IMR-90 (cell line): ENCODE measurements at regions not wholly inside any gene's neighbourhood (a gene's known extent, or its start where the extent isn't known, plus 50 kb on each side); places are given as distances from the start of the nearest gene placed in this dataset.

Source experiments
- ATAC-seq: fragments of 200-7000 bp; cut with Tn5 transposase; 2 replicates; pipeline ENCODE4 v1.9.1; 2020; ENCODE audit warnings: low read depth, mild to moderate bottlenecking, moderate library complexity
- BruUV-seq: library from RNA; stranded (reverse); fragments of 400-500 nt; replicated peaks from 2 replicates; lab custom pipeline; 2021; lab: Mats Ljungman, UMichigan
- CTCF ChIA-PET: fragments of 300-600 bp; formaldehyde crosslinking; extraction: SDS; loops from one replicate; lab custom pipeline; 2021; ENCODE audit warnings: antibody characterized with exemption; lab: Yijun Ruan, JAX
- POLR2A ChIA-PET: fragments of 300-600 bp; sonication (Branson Sonifier 250); formaldehyde crosslinking; loops from one replicate; lab custom pipeline; 2022; ENCODE audit warnings: antibody characterized with exemption; ENCODE audit not compliant: unreplicated experiment; lab: Charles Lee
- DNase-seq: peaks from one replicate; pipeline ENCODE4 v3.0.0; 2013
- H2AFZ ChIP-seq: replicated peaks from 2 replicates; pipeline ENCODE3; 2013; ENCODE audit warnings: low read length, mild to moderate bottlenecking; ENCODE audit not compliant: poor library complexity
- H2AK5ac ChIP-seq: 2 replicates; pipeline ENCODE4 v1.6.1; 2013; ENCODE audit warnings: low read depth, low read length, inconsistent platforms
- H2AK9ac ChIP-seq: replicated peaks from 2 replicates; pipeline ENCODE3; 2013; ENCODE audit warnings: mild to moderate bottlenecking, low read depth, low read length, moderate library complexity; ENCODE audit not compliant: poor library complexity
- H2BK120ac ChIP-seq: 2 replicates; pipeline ENCODE4 v1.6.1; 2013; ENCODE audit warnings: low read depth, low read length, inconsistent platforms
- H2BK15ac ChIP-seq: 3 replicates; pipeline ENCODE4 v1.6.1; 2013; ENCODE audit warnings: low read depth, low read length, inconsistent platforms
- H2BK20ac ChIP-seq: 2 replicates; pipeline ENCODE4 v1.6.1; 2013; ENCODE audit warnings: low read depth, mild to moderate bottlenecking, inconsistent platforms, low read length, moderate library complexity
- H2BK5ac ChIP-seq: 2 replicates; pipeline ENCODE4 v1.6.1; 2013; ENCODE audit warnings: mild to moderate bottlenecking, low read depth, low read length, inconsistent platforms; ENCODE audit not compliant: poor library complexity, severe bottlenecking
- H3K14ac ChIP-seq: replicated peaks from 2 replicates; pipeline ENCODE4 v1.6.1; 2013; ENCODE audit warnings: low read depth, low read length, inconsistent platforms
- H3K18ac ChIP-seq: 2 replicates; pipeline ENCODE4 v1.6.1; 2013; ENCODE audit warnings: low read depth, low read length, control low read depth
- H3K23ac ChIP-seq: 2 replicates; pipeline ENCODE4 v1.6.1; 2013; ENCODE audit warnings: low read depth, low read length, inconsistent platforms
- H3K27ac ChIP-seq: 2 replicates; pipeline ENCODE4 v1.5.1; 2013; ENCODE audit warnings: mild to moderate bottlenecking, control low read depth, low read length; ENCODE audit not compliant: insufficient read depth
- H3K27me3 ChIP-seq: 2 replicates; pipeline ENCODE4 v1.6.1; 2013; ENCODE audit warnings: low read length; ENCODE audit not compliant: control insufficient read depth, insufficient read depth
- H3K36me3 ChIP-seq: 2 replicates; pipeline ENCODE4 v1.6.1; 2013; ENCODE audit warnings: low read length, mixed read lengths; ENCODE audit not compliant: control insufficient read depth, insufficient read depth
- H3K4ac ChIP-seq: 2 replicates; pipeline ENCODE4 v1.6.1; 2013; ENCODE audit warnings: low read depth, low read length, inconsistent platforms
- H3K4me1 ChIP-seq: 2 replicates; pipeline ENCODE4 v1.6.1; 2013; ENCODE audit warnings: low read length, mixed read lengths; ENCODE audit not compliant: control insufficient read depth, insufficient read depth
- H3K4me2 ChIP-seq: 2 replicates; pipeline ENCODE4 v1.6.1; 2013; ENCODE audit warnings: low read depth, mild to moderate bottlenecking, control low read depth, low read length, moderate library complexity
- H3K4me3 ChIP-seq: 2 replicates; pipeline ENCODE4 v1.5.1; 2013; ENCODE audit warnings: low read depth, mild to moderate bottlenecking, control low read depth, low read length, moderate library complexity; ENCODE audit not compliant: insufficient read depth
- H3K56ac ChIP-seq: 2 replicates; pipeline ENCODE4 v1.6.1; 2013; ENCODE audit warnings: low read length, inconsistent platforms; ENCODE audit not compliant: insufficient read depth; ENCODE audit errors: extremely low read depth
- H3K79me1 ChIP-seq, 2 experiments: 2 replicates each; pipeline ENCODE4 v1.6.1; 2013; ENCODE audit warnings: low read length in 2 of 2, inconsistent platforms in 1 of 2, low read depth in 1 of 2
- H3K9ac ChIP-seq: 2 replicates; pipeline ENCODE4 v1.6.1; 2013; ENCODE audit warnings: low read depth, low read length, control low read depth
- H3K9me1 ChIP-seq: 2 replicates; pipeline ENCODE4 v1.6.1; 2013; ENCODE audit warnings: low read length, inconsistent platforms; ENCODE audit not compliant: insufficient read depth
- H3K9me3 ChIP-seq: 2 replicates; pipeline ENCODE4 v1.6.1; 2013; ENCODE audit warnings: low read length; ENCODE audit not compliant: control insufficient read depth, insufficient read depth
- H4K20me1 ChIP-seq: 2 replicates; pipeline ENCODE4 v1.6.1; 2013; ENCODE audit warnings: low read length, inconsistent platforms; ENCODE audit not compliant: insufficient read depth
- H4K5ac ChIP-seq: 2 replicates; pipeline ENCODE4 v1.6.1; 2013; ENCODE audit warnings: mild to moderate bottlenecking, low read depth, low read length, control low read depth
- H4K8ac ChIP-seq, 2 experiments: 2 replicates each; pipeline ENCODE4 v1.6.1; 2013; ENCODE audit warnings: low read depth in 2 of 2, low read length in 2 of 2, control low read depth in 1 of 2, inconsistent platforms in 1 of 2
- H4K91ac ChIP-seq: 2 replicates; pipeline ENCODE4 v1.6.1; 2013; ENCODE audit warnings: low read depth, low read length, inconsistent platforms; ENCODE audit not compliant: insufficient read depth
- BHLHE40 ChIP-seq: fragments of 150-350 bp; IDR thresholded peaks from 2 replicates; pipeline ENCODE4 v1.6.1; 2016; ENCODE audit warnings: mild to moderate bottlenecking, low read depth, low read length
- CHD1 ChIP-seq: IDR thresholded peaks from 2 replicates; pipeline ENCODE4 v1.6.1; 2012; ENCODE audit warnings: low read depth, low read length, improper control_type of control experiment
- FOS ChIP-seq: fragments of 150-350 bp; IDR thresholded peaks from 2 replicates; pipeline ENCODE4 v1.6.1; 2016; ENCODE audit warnings: low read depth, low read length
- MXI1 ChIP-seq: IDR thresholded peaks from 2 replicates; pipeline ENCODE4 v1.6.1; 2012; ENCODE audit warnings: low read depth, mild to moderate bottlenecking, low read length, moderate library complexity, borderline replicate concordance
- NFE2L2 ChIP-seq: fragments of 150-350 bp; IDR thresholded peaks from 2 replicates; pipeline ENCODE4 v1.6.1; 2016; ENCODE audit warnings: low read depth, mild to moderate bottlenecking, low read length
- POLR2A ChIP-seq: IDR thresholded peaks from 2 replicates; pipeline ENCODE4 v1.6.1; 2012; ENCODE audit warnings: mild to moderate bottlenecking, low read depth, low read length
- RCOR1 ChIP-seq: IDR thresholded peaks from 2 replicates; pipeline ENCODE4 v1.6.1; 2012; ENCODE audit warnings: mild to moderate bottlenecking, low read length, improper control_type of control experiment; ENCODE audit not compliant: insufficient replicate concordance
- RFX5 ChIP-seq: IDR thresholded peaks from 2 replicates; pipeline ENCODE4 v1.8.0; 2012; ENCODE audit warnings: low read depth, mild to moderate bottlenecking, low read length, moderate library complexity
- SMC3 ChIP-seq: fragments of 150-350 bp; IDR thresholded peaks from 2 replicates; pipeline ENCODE4 v1.6.1; 2016; ENCODE audit warnings: low read depth, mild to moderate bottlenecking, antibody characterized with exemption, low read length, moderate library complexity
- dilution Hi-C: fragments of 300-500 bp; cut with HindIII; formaldehyde crosslinking; loops from one replicate; pipeline ENCODE4 v1.14.3; 2018; ENCODE audit warnings: low sequenced_read_pairs; ENCODE audit not compliant: unreplicated experiment
- in situ Hi-C: fragments of 300-500 bp; cut with MboI; formaldehyde crosslinking; loops from 3 replicates; pipeline ENCODE4 v1.14.3; 2019; ENCODE audit warnings: low sequenced_read_pairs, inconsistent platforms, mixed read lengths
- intact Hi-C: fragments of 100-400 bp; cut with micrococcal nuclease; formaldehyde crosslinking; loops from 2 replicates; pipeline ENCODE4 v1.10.0; 2022
- TF ChIP-seq, protein P1 (sequence below): fragments of 150-350 bp; IDR thresholded peaks from 2 replicates; pipeline ENCODE4 v1.6.1; 2017; ENCODE audit warnings: mild to moderate bottlenecking, antibody characterized with exemption, low read length, low read depth

DNA sequence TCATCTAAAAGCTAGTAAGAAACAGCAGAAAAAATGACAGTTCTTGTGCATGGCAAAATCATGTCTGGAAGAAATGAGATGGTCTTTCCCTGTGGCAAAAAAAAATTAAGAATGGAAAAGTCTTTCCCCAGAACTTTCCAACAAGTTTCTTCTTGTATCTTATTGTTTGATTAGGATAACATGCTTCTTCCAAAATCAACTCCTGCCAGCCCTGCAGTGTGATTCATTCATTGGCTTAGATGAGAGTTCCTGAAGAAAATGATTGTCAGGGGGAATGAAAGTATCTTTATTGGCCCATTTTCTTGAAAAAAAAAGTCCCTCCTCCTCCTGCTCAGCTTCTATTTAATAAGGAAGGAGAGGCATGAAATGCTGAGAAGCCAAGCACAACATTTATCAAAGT lies 407.7 kb downstream of the ARAP2 start:
- Histone ChIP-seq H3K9me3 (no peaks in the 10 kb centered on the region), H4K20me1 (no peaks in the 10 kb centered on the region), H3K14ac (no peak overlapping the region), H2AFZ (no peak overlapping the region), H3K27ac (no peak overlapping the region), H3K18ac (no peak overlapping the region), H2BK120ac (no peak overlapping the region), H3K9ac (no peak overlapping the region), H4K8ac (no peak overlapping the region), H4K5ac (no peak overlapping the region), H3K4ac (no peak overlapping the region), H3K36me3 (no peaks in the 10 kb centered on the region), H2AK9ac (no peak overlapping the region), H2AK5ac (no peak overlapping the region), H3K9me1 (no peaks in the 10 kb centered on the region), H2BK20ac (no peak overlapping the region), H2BK5ac (no peak overlapping the region), H3K27me3 (no peaks in the 10 kb centered on the region), H3K56ac (no peak overlapping the region), H3K23ac (no peak overlapping the region), H3K4me3 (no peak overlapping the region), H3K79me1 (no peaks in the 10 kb centered on the region), H2BK15ac (no peak overlapping the region), H3K4me1 (no peaks in the 10 kb centered on the region), H3K4me2 (no peak overlapping the region), H4K91ac (no peak overlapping the region)
- dilution Hi-C loops, result no loop called here
- ChIA-PET POLR2A (no interaction called here), CTCF (no interaction called here)
- DNase-seq, result no peak
- ATAC-seq, result no peak
- intact Hi-C loops, result no loop called here
- in situ Hi-C loops, result no loop called here
- no TSS peak for BruUV-seq
- TF ChIP-seq RFX5 (no peak), CHD1 (no peak), BHLHE40 (no peak), MXI1 (no peak), FOS (no peak), RCOR1 (no peak), SMC3 (no peak), NFE2L2 (no peak), POLR2A (no peak)
- TF ChIP-seq, protein P1, sequence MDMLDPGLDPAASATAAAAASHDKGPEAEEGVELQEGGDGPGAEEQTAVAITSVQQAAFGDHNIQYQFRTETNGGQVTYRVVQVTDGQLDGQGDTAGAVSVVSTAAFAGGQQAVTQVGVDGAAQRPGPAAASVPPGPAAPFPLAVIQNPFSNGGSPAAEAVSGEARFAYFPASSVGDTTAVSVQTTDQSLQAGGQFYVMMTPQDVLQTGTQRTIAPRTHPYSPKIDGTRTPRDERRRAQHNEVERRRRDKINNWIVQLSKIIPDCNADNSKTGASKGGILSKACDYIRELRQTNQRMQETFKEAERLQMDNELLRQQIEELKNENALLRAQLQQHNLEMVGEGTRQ, result no peak
